ENCODE measurements at regions not wholly inside any gene's neighbourhood (a gene's known extent, or its start where the extent isn't known, plus 50 kb on each side); places are given as distances from the start of the nearest gene placed in this dataset.

DNA sequence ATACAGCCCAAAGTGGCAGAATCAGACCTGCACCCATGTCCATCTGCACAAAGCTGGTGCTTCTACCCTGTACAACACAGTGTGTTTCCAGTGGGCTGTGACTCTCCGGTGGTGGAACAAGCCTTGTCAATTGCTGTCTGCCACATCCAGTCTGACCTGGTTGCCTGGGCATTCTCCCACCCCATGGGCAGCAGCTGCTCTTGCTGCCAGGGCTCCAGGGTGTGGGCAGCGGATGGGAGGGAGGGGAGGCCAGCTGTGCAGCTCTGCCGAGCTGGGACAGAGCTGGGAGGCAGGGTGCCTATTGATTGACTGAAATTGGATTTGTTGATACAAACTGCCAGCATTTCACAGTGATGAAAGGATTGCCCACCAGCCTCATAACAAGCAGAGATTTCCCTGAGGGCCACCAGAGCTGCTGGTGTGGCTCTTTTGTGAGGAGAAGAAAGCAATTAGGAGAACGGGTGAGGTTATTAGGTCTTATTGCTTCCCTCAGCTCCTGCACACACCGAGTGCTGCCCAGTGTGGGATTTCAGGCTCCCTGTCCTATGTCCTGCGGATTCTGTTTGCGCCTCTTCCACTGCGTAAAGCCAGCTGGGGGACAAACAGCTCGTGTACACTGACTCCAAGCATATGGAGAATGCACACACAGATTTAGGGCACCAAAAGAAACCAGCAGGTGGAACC is 150.8 kb downstream of the NRN1 start:
- Histone ChIP-seq H3K79me2 (ENCODE audit: control insufficient read depth, insufficient read depth, low read length) (no peaks in the 10 kb centered on the region), H4K20me1 (replicated peaks; ENCODE audit: control insufficient read depth, insufficient read depth, low read length) (no peaks in the 10 kb centered on the region), H2AFZ (ENCODE audit: low read depth, low read length) (no peak overlapping the region), H3K9me3 (replicated peaks; ENCODE audit: control insufficient read depth, insufficient read depth, low read depth, low read length) (no peaks in the 10 kb centered on the region), H3K4me1 (replicated peaks in 1 of 2; ENCODE audit: control insufficient read depth in 2 of 2, insufficient read depth in 2 of 2, low read length in 2 of 2) (peaks cover 0 to 5% of the 10 kb centered on the region in 2 experiments; a peak in 1 of 5 replicates), H3K36me3 (ENCODE audit: control insufficient read depth, insufficient read depth, low read length) (no peaks in the 10 kb centered on the region), H3K27ac (ENCODE audit: extremely low read depth, low read depth, low read length) (no peak overlapping the region), H3K4me2 (ENCODE audit: insufficient read depth, low read length) (no peak overlapping the region), H3K4me3 (no peak overlapping the region), H3K9me1 (ENCODE audit: control insufficient read depth, insufficient read depth, low read length) (no peaks in the 10 kb centered on the region), H3K9ac (ENCODE audit: insufficient read depth in 1 of 2, low read depth in 2 of 2, low read length in 2 of 2) (no peak overlapping the region; a peak in 1 of 4 replicates), H3K27me3 (ENCODE audit: control insufficient read depth in 2 of 2, insufficient read depth in 2 of 2, low read length in 2 of 2) (peaks cover 15 to 33% of the 10 kb centered on the region in 2 experiments; a peak in 4 of 5 replicates)
- ATAC-seq (no peak), FAIRE-seq (no peak), DNase-seq (ENCODE audit: extremely low read depth in 1 of 4, low spot score in 3 of 4) (no peak)
- POLR2A ChIA-PET: no interaction called here
- CTCF ChIA-PET (ENCODE audit: low intra/inter-chr PET ratio): no interaction called here
- WGBS (ENCODE audit: insufficient coverage, low coverage, missing lambda C conversion rate): 0% methylated on average over 9 of the region's 9 CpGs
- TF ChIP-seq, protein P1, sequence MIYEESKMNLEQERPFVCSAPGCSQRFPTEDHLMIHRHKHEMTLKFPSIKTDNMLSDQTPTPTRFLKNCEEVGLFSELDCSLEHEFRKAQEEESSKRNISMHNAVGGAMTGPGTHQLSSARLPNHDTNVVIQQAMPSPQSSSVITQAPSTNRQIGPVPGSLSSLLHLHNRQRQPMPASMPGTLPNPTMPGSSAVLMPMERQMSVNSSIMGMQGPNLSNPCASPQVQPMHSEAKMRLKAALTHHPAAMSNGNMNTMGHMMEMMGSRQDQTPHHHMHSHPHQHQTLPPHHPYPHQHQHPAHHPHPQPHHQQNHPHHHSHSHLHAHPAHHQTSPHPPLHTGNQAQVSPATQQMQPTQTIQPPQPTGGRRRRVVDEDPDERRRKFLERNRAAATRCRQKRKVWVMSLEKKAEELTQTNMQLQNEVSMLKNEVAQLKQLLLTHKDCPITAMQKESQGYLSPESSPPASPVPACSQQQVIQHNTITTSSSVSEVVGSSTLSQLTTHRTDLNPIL (CRISPR knock-in tag; IDR thresholded peaks at IDR 0.05): no peak
- no peak for TF ChIP-seq FOXP1 (CRISPR knock-in tag; IDR thresholded peaks at IDR 0.05)
- TF ChIP-seq EP300 (IDR thresholded peaks at IDR 0.05; ENCODE audit: low read length): no peak
- TF ChIP-seq, protein P2, sequence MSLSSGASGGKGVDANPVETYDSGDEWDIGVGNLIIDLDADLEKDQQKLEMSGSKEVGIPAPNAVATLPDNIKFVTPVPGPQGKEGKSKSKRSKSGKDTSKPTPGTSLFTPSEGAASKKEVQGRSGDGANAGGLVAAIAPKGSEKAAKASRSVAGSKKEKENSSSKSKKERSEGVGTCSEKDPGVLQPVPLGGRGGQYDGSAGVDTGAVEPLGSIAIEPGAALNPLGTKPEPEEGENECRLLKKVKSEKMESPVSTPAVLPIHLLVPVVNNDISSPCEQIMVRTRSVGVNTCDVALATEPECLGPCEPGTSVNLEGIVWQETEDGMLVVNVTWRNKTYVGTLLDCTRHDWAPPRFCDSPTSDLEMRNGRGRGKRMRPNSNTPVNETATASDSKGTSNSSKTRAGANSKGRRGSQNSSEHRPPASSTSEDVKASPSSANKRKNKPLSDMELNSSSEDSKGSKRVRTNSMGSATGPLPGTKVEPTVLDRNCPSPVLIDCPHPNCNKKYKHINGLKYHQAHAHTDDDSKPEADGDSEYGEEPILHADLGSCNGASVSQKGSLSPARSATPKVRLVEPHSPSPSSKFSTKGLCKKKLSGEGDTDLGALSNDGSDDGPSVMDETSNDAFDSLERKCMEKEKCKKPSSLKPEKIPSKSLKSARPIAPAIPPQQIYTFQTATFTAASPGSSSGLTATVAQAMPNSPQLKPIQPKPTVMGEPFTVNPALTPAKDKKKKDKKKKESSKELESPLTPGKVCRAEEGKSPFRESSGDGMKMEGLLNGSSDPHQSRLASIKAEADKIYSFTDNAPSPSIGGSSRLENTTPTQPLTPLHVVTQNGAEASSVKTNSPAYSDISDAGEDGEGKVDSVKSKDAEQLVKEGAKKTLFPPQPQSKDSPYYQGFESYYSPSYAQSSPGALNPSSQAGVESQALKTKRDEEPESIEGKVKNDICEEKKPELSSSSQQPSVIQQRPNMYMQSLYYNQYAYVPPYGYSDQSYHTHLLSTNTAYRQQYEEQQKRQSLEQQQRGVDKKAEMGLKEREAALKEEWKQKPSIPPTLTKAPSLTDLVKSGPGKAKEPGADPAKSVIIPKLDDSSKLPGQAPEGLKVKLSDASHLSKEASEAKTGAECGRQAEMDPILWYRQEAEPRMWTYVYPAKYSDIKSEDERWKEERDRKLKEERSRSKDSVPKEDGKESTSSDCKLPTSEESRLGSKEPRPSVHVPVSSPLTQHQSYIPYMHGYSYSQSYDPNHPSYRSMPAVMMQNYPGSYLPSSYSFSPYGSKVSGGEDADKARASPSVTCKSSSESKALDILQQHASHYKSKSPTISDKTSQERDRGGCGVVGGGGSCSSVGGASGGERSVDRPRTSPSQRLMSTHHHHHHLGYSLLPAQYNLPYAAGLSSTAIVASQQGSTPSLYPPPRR (CRISPR knock-in tag; IDR thresholded peaks at IDR 0.05; ENCODE audit: borderline replicate concordance): no peak
- TF ChIP-seq, protein P3, sequence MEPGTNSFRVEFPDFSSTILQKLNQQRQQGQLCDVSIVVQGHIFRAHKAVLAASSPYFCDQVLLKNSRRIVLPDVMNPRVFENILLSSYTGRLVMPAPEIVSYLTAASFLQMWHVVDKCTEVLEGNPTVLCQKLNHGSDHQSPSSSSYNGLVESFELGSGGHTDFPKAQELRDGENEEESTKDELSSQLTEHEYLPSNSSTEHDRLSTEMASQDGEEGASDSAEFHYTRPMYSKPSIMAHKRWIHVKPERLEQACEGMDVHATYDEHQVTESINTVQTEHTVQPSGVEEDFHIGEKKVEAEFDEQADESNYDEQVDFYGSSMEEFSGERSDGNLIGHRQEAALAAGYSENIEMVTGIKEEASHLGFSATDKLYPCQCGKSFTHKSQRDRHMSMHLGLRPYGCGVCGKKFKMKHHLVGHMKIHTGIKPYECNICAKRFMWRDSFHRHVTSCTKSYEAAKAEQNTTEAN (CRISPR knock-in tag; IDR thresholded peaks at IDR 0.05): no peak
- no peak for TF ChIP-seq KLF10 (CRISPR knock-in tag; IDR thresholded peaks at IDR 0.05)
- no peak for TF ChIP-seq ZNF695 (CRISPR knock-in tag; IDR thresholded peaks at IDR 0.05)
- no peak for TF ChIP-seq ZNF696 (CRISPR knock-in tag; conservative IDR thresholded peaks at IDR 0.05)
- no peak for TF ChIP-seq NFXL1 (CRISPR knock-in tag; IDR thresholded peaks at IDR 0.05)
- TF ChIP-seq SIN3B (IDR thresholded peaks at IDR 0.05; ENCODE audit: low read depth): no peak
- TF ChIP-seq CBX3 (IDR thresholded peaks at IDR 0.05; ENCODE audit: borderline replicate concordance in 1 of 2, low read length in 2 of 2): no peak
- intact Hi-C loops (cut with micrococcal nuclease) (no loop called here), in situ Hi-C loops (cut with MboI) (no loop called here)
- BruUV-seq (replicated peaks): no TSS peak

Measured in K562 (cell line).